B cell (primary cell): ENCODE measurements at regions not wholly inside any gene's neighbourhood (a gene's known extent, or its start where the extent isn't known, plus 50 kb on each side); places are given as distances from the start of the nearest gene placed in this dataset.

Source experiments
- CTCF ChIP-seq: fragments of 200-600 bp; IDR thresholded peaks from one replicate; pipeline ENCODE4 v1.8.0; 2022; ENCODE audit warnings: antibody characterized with exemption, mild to moderate bottlenecking
- EZH2 ChIP-seq: IDR thresholded peaks from 2 replicates; pipeline ENCODE4 v1.6.1; 2012; ENCODE audit warnings: borderline replicate concordance, low read depth, mild to moderate bottlenecking, moderate library complexity, low read length; ENCODE audit not compliant: insufficient read depth, poor library complexity, severe bottlenecking

GRCh38 chr13:73767191-73767741 is 366.9 kb downstream of the KLF12 start:
- no peak for TF ChIP-seq CTCF
- no peak for TF ChIP-seq EZH2
